ENCODE measurements at regions not wholly inside any gene's neighbourhood (a gene's known extent, or its start where the extent isn't known, plus 50 kb on each side); places are given as distances from the start of the nearest gene placed in this dataset.

GRCh38 chr9:107690021-107690420, 200.5 kb upstream of the KLF4 start:
- DNase-seq: no peak

GRCh38 chr9:107688728-107689127, 199.2 kb upstream of the KLF4 start:
- DNase-seq: no peak

- DNase-seq: no peak
These were observed 196.3 kb upstream of the KLF4 start for GRCh38 chr9:107685901-107686300.

GRCh38 chr9:107685376-107685775, 195.8 kb upstream of the KLF4 start:
- DNase-seq: no peak

GRCh38 chr9:107684224-107684623, 194.7 kb upstream of the KLF4 start:
- DNase-seq: no peak

GRCh38 chr9:107683566-107683965, 194.0 kb upstream of the KLF4 start:
- DNase-seq: no peak

GRCh38 chr9:107681988-107682387, 192.4 kb upstream of the KLF4 start:
- DNase-seq: no peak

- DNase-seq: no peak
These were observed 186.0 kb upstream of the KLF4 start for GRCh38 chr9:107675351-107676259.

GRCh38 chr9:107674721-107675277, 185.2 kb upstream of the KLF4 start:
- no peak for DNase-seq

- no peak for DNase-seq
These were observed 184.5 kb upstream of the KLF4 start for GRCh38 chr9:107673861-107674720.

- DNase-seq: no peak
These were observed 182.0 kb upstream of the KLF4 start for GRCh38 chr9:107671588-107671987.

- DNase-seq: no peak
These were observed 179.9 kb upstream of the KLF4 start for GRCh38 chr9:107669422-107669821.

- no peak for DNase-seq
These were observed 177.9 kb upstream of the KLF4 start for GRCh38 chr9:107667231-107668070.

GRCh38 chr9:107665057-107665456, 175.5 kb upstream of the KLF4 start:
- no peak for DNase-seq

GRCh38 chr9:107660976-107661375, 171.4 kb upstream of the KLF4 start:
- DNase-seq: no peak

GRCh38 chr9:107653263-107653821, 163.8 kb upstream of the KLF4 start:
- DNase-seq: no peak

- DNase-seq: no peak
These were observed 161.4 kb upstream of the KLF4 start for GRCh38 chr9:107650995-107651394.

- no peak for DNase-seq
These were observed 160.8 kb upstream of the KLF4 start for GRCh38 chr9:107650321-107650720.

- DNase-seq: no peak
These were observed 158.7 kb upstream of the KLF4 start for GRCh38 chr9:107648153-107648715.

GRCh38 chr9:107647611-107648010, 158.0 kb upstream of the KLF4 start:
- DNase-seq: no peak

- no peak for DNase-seq
These were observed 157.6 kb upstream of the KLF4 start for GRCh38 chr9:107647141-107647540.

- no peak for DNase-seq
These were observed 155.9 kb upstream of the KLF4 start for GRCh38 chr9:107645464-107645833.
